ENCODE measurements at regions not wholly inside any gene's neighbourhood (a gene's known extent, or its start where the extent isn't known, plus 50 kb on each side); places are given as distances from the start of the nearest gene placed in this dataset.

GRCh38 chr15:72861354-72861910 lies 77.9 kb upstream of the ADPGK start:
- Histone ChIP-seq H3K4me1 (ENCODE audit: insufficient read depth, low read length, poor library complexity, severe bottlenecking) (no peaks in the 10 kb centered on the region), H3K9me3 (ENCODE audit: low read length) (no peaks in the 10 kb centered on the region), H2AFZ (ENCODE audit: low read length) (no peak overlapping the region), H3K79me2 (ENCODE audit: insufficient read depth, low read depth, low read length) (no peaks in the 10 kb centered on the region), H3K4me3 (ENCODE audit: low read depth, low read length, poor library complexity, severe bottlenecking) (no peak overlapping the region), H3K27ac (ENCODE audit: low read depth, low read length, poor library complexity, severe bottlenecking) (no peak overlapping the region), H3K4me2 (ENCODE audit: low read length) (no peak overlapping the region), H3K36me3 (ENCODE audit: insufficient read depth, low read length) (no peaks in the 10 kb centered on the region), H3K9me2 (ENCODE audit: insufficient read depth, low read length) (no peaks in the 10 kb centered on the region), H4K20me1 (ENCODE audit: insufficient read depth, low read length) (no peaks in the 10 kb centered on the region)
- DNase-seq (ENCODE audit: low spot score): no peak
- TF ChIP-seq EZH2phosphoT487 (IDR thresholded peaks at IDR 0.05; ENCODE audit: borderline replicate concordance, low read depth, low read length): no peak
- no peak for TF ChIP-seq CTCF (conservative IDR thresholded peaks at IDR 0.05; ENCODE audit: low read length)
- intact Hi-C loops (cut with micrococcal nuclease; ENCODE audit: unreplicated experiment): no loop called here
- CTCF ChIA-PET (ENCODE audit: unreplicated experiment): no interaction called here
- no TSS peak for BruUV-seq (replicated peaks)
- POLR2A ChIA-PET: no interaction called here

GRCh38 chr15:72859757-72860145 lies 76.2 kb upstream of the ADPGK start:
- intact Hi-C loops (cut with micrococcal nuclease; ENCODE audit: unreplicated experiment): no loop called here
- Histone ChIP-seq H3K4me1 (ENCODE audit: insufficient read depth, low read length, poor library complexity, severe bottlenecking) (no peaks in the 10 kb centered on the region), H3K79me2 (ENCODE audit: insufficient read depth, low read depth, low read length) (no peaks in the 10 kb centered on the region), H3K4me3 (ENCODE audit: low read depth, low read length, poor library complexity, severe bottlenecking) (no peak overlapping the region), H2AFZ (ENCODE audit: low read length) (no peak overlapping the region), H3K9me3 (ENCODE audit: low read length) (no peaks in the 10 kb centered on the region), H3K27ac (ENCODE audit: low read depth, low read length, poor library complexity, severe bottlenecking) (no peak overlapping the region), H3K36me3 (ENCODE audit: insufficient read depth, low read length) (no peaks in the 10 kb centered on the region), H3K4me2 (ENCODE audit: low read length) (no peak overlapping the region), H3K9me2 (ENCODE audit: insufficient read depth, low read length) (no peaks in the 10 kb centered on the region), H4K20me1 (ENCODE audit: insufficient read depth, low read length) (no peaks in the 10 kb centered on the region)
- no peak for TF ChIP-seq EZH2phosphoT487 (IDR thresholded peaks at IDR 0.05; ENCODE audit: borderline replicate concordance, low read depth, low read length)
- no peak for TF ChIP-seq CTCF (conservative IDR thresholded peaks at IDR 0.05; ENCODE audit: low read length)
- CTCF ChIA-PET (ENCODE audit: unreplicated experiment): no interaction called here
- no peak for DNase-seq (ENCODE audit: low spot score)
- POLR2A ChIA-PET: no interaction called here
- no TSS peak for BruUV-seq (replicated peaks)

- no peak overlapping the region for H3K4me2 ChIP-seq (ENCODE audit: low read length)
- H3K4me3 ChIP-seq (ENCODE audit: low read depth, low read length, poor library complexity, severe bottlenecking): no peak overlapping the region
- no peaks in the 10 kb centered on the region for H3K9me2 ChIP-seq (ENCODE audit: insufficient read depth, low read length)
- no peaks in the 10 kb centered on the region for H3K79me2 ChIP-seq (ENCODE audit: insufficient read depth, low read depth, low read length)
- no peak for TF ChIP-seq EZH2phosphoT487 (IDR thresholded peaks at IDR 0.05; ENCODE audit: borderline replicate concordance, low read depth, low read length)
- no peak for TF ChIP-seq CTCF (conservative IDR thresholded peaks at IDR 0.05; ENCODE audit: low read length)
- H2AFZ ChIP-seq (ENCODE audit: low read length): no peak overlapping the region
- CTCF ChIA-PET (ENCODE audit: unreplicated experiment): no interaction called here
- H3K36me3 ChIP-seq (ENCODE audit: insufficient read depth, low read length): no peaks in the 10 kb centered on the region
- H4K20me1 ChIP-seq (ENCODE audit: insufficient read depth, low read length): no peaks in the 10 kb centered on the region
- no peak for DNase-seq (ENCODE audit: low spot score)
- POLR2A ChIA-PET: no interaction called here
- H3K9me3 ChIP-seq (ENCODE audit: low read length): no peaks in the 10 kb centered on the region
- no TSS peak for BruUV-seq (replicated peaks)
- no peak overlapping the region for H3K27ac ChIP-seq (ENCODE audit: low read depth, low read length, poor library complexity, severe bottlenecking)
- intact Hi-C loops (cut with micrococcal nuclease; ENCODE audit: unreplicated experiment): no loop called here
- no peaks in the 10 kb centered on the region for H3K4me1 ChIP-seq (ENCODE audit: insufficient read depth, low read length, poor library complexity, severe bottlenecking)
Measured at GRCh38 chr15:72859017-72859756, 75.6 kb upstream of the ADPGK start.
